HepG2 (cell line): ENCODE measurements at regions not wholly inside any gene's neighbourhood (a gene's known extent, or its start where the extent isn't known, plus 50 kb on each side); places are given as distances from the start of the nearest gene placed in this dataset.

Source experiments
- CHD2 ChIP-seq: IDR thresholded peaks from 2 replicates; pipeline ENCODE4 v1.6.1; 2011; ENCODE audit warnings: low read depth, low read length, improper control_type of control experiment
- NCOA5 ChIP-seq: sonication (generic); formaldehyde crosslinking; IDR thresholded peaks from 2 replicates; pipeline ENCODE4 v1.4.0; 2020; ENCODE audit warnings: missing genetic modification reagents
- SMARCC2 ChIP-seq: fragments of 450-650 bp; IDR thresholded peaks from 2 replicates; pipeline ENCODE4 v1.6.1; 2017; ENCODE audit warnings: antibody characterized with exemption, mild to moderate bottlenecking
- ZHX1 ChIP-seq: sonication (generic); formaldehyde crosslinking; IDR thresholded peaks from 2 replicates; pipeline ENCODE4 v1.8.1; 2022; ENCODE audit warnings: low read depth, mild to moderate bottlenecking, missing genetic modification reagents
- ZNF230 ChIP-seq: sonication (generic); formaldehyde crosslinking; IDR thresholded peaks from 2 replicates; pipeline ENCODE4 v1.4.0; 2020; ENCODE audit warnings: mild to moderate bottlenecking, missing genetic modification reagents
- TF ChIP-seq, protein P1 (sequence below): sonication (generic); formaldehyde crosslinking; IDR thresholded peaks from 2 replicates; pipeline ENCODE4 v1.4.0; 2020; ENCODE audit warnings: missing genetic modification reagents, borderline replicate concordance

DNA sequence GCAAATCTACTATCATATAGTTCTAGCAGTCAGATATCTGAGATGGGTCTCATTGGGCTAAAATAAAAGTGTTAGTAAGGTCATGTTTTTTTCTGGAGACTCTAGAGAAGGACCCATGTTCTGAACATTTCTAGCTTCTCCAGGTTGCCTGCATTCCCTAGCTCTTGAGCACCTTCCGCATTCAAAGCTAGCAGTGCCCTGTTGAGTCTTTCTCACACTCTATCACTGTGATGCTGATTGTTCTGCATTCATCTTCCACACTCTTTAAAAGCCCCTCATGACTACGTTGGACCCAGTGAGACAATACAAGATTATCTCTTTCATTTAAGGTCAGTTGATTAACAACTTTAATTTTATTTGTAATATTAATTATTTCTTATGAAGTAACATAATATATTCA is 433.3 kb upstream of the CHORDC1 start:
- TF ChIP-seq CHD2 (no peak), ZHX1 (CRISPR knock-in tag) (no peak), SMARCC2 (no peak), NCOA5 (CRISPR knock-in tag) (no peak), ZNF230 (CRISPR knock-in tag) (no peak)
- TF ChIP-seq, protein P1, sequence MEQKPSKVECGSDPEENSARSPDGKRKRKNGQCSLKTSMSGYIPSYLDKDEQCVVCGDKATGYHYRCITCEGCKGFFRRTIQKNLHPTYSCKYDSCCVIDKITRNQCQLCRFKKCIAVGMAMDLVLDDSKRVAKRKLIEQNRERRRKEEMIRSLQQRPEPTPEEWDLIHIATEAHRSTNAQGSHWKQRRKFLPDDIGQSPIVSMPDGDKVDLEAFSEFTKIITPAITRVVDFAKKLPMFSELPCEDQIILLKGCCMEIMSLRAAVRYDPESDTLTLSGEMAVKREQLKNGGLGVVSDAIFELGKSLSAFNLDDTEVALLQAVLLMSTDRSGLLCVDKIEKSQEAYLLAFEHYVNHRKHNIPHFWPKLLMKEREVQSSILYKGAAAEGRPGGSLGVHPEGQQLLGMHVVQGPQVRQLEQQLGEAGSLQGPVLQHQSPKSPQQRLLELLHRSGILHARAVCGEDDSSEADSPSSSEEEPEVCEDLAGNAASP (CRISPR knock-in tag) = no peak
